HG02763 (cell line): ENCODE measurements at regions not wholly inside any gene's neighbourhood (a gene's known extent, or its start where the extent isn't known, plus 50 kb on each side); places are given as distances from the start of the nearest gene placed in this dataset.

ENCODE experiments used
- ATAC-seq: cut with Tn5 transposase; IDR thresholded peaks from one replicate; pipeline ENCODE4 v1.9.1; 2021; ENCODE audit warnings: mild to moderate bottlenecking, moderate library complexity; ENCODE audit not compliant: unreplicated experiment

DNA sequence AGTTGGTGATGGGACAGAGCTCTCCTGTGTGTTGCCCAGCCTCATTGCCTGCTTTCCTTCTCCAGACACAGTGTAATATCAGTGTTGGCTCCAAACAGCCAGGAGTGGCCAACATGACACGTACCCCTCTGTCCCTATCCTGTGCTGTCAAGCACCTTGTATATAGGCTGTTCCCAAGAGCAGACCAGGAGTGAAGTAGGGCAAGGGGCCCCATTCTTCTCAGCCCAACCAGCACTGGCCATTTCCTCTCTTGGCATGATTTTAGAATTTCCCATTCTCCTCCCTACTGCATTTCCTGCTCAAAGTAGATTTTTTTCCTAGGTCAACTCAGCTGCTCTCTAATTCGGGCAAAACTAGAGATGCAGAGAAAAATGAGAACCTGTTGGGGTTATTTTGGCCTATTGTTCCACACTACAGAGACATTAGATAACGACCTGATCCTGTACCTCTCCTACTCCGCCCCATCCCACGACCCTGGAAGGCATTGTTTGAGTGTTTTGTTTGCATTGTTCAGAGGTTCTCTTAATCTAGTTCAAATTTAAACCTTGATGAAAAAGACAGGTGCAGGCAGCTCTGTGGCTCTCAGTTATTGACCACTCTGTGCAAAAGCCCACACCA lies 95.6 kb downstream of the RASSF10 start:
- no peak for ATAC-seq

DNA sequence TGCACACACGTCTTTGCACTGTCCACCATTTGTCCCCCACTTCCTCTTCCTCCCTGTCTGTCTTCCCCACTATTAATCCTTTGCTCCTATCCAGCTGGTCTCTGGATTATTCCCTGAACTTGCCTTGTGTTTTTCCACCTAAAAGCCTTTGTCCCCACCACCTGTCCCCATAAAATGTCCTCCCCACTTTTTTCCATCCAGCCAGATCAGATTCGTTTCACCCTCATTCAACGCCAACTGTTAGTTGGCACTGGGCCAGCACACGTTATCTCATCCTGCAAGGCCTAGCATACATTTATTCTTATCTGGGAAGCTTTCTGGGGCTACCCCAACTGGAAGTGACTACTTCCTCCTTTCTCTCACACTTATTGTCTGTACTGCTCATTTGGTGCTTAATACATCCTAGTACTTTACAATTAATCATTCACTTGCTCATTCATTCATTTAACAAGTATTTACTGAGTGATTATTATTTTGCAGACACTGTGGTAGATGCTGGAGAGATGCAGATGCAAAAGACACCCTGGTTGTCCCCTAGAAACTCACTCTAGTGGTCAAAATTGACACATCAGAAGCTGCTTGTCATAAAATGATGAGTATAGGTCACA lies 96.2 kb downstream of the RASSF10 start:
- peak; percentile 42 for ATAC-seq

DNA sequence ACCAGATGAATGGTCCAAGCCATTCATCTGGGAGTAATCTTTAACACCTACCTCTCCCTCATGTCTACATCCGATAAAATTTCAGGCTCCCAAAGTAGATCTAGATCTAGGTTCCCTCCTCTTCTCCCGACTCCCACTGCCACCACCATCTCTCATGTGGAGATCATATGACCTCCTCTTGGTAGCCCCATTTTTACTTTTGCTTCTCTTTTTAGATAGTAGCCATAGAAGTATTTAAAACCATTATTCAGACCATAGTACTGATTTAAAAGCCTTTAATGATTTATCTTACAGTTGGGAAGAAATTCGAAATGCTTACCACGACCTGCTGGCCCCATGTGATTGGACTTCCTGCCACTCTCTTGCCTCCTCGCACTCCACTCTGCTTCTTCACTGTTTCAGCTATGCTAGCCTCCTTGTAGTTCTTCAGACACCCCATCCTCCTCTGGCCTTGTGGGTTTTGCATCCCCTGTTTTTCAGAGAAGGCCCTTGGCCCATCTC lies 98.5 kb downstream of the RASSF10 start:
- ATAC-seq = no peak

DNA sequence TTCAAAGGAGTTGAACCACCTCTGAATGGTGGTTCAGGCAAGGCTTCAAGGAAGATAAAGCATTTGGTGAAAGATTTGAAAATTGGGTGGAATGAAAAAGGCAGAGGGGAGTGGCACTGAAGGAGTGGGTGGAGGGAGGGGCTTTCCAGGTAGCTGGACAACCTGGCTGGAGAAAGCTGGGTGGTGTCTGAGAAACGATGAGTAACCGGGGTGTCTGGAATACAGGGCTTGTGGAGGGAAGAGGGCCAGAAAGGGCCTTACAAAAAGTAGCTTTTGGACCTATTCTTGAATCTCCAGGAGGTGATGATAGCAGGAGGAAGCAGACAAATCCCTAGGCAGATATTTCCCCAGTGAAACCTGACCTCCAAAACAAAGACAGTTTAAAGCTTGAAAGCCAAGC lies 99.3 kb downstream of the RASSF10 start:
- no peak for ATAC-seq

DNA sequence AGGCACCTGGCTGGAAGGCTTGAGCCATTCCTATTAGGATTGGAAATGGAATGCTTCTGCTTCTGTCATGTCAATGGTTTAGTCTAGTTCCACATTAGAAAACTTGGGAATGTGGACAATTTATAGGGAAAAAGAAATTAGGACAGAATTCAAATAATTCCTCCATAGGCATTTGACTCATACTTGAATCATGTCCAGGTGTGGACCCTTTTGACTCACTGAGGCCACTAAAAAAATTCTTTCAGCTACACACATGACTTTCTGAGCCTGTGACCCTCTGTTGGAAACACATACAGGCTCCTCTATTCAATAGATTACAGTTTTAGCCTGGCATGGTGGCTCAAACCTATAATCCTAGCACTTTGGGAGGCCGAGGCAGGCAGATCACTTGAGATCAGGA lies 100.5 kb downstream of the RASSF10 start:
- ATAC-seq = no peak

DNA sequence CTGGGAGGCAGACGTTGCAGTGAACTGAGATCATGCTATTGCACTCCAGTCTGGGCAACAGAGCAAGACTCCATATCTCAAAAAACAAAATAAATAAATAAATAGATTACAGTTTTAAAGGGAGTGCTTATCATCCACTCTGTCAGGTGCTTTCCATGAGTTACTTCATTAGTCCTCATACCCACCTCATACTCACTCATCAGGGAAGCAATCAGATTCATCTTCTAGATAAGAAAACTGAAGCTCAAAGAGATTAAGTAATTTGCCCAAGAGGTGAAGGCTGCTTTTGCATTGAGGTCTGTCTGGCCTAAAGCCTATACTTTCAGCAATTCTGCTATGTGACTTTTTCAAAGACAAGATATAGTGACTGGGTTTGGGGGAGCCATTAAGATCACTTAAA lies 101.0 kb downstream of the RASSF10 start:
- ATAC-seq = no peak

DNA sequence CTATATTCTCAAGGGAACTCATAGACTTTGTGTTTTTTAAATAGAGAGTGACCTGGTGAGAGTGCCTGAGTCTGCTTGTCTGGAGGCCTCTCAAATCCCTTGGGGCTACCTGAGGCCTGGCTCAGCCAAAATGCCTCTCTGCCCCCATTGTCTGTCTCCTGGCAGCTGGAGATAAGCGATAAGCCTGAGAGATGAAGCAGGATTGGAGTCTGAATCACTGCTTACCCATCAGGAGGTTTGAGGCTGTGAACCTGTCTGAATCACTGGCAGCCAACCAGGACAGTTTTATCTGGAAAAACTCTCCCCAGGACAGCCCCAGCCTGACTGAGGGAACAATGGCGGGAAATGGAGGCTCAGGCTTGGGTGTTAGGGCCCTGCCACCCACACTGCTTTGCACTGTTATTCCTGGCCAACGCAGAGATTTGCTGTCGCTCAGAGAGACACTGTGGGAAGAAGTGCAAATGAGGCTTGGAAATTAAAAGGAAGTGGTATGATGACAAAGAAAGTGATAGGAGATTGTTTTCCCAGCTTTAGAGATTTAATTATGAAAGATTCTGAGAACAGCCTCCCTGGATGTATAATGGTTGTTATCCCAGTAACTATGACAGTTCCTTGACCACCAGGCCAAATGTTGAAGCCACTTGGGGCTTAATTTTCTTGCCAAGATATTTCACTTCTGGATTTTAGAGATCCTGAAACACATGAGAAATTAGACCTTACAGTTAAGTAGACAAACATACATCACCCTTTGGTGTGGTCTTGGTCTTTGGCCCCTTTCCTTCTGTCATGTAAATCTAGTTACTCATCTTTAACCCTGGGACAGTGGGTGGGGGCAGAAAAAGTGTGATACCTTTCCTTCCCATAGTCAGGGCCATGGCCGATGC lies 102.1 kb downstream of the RASSF10 start:
- no peak for ATAC-seq

DNA sequence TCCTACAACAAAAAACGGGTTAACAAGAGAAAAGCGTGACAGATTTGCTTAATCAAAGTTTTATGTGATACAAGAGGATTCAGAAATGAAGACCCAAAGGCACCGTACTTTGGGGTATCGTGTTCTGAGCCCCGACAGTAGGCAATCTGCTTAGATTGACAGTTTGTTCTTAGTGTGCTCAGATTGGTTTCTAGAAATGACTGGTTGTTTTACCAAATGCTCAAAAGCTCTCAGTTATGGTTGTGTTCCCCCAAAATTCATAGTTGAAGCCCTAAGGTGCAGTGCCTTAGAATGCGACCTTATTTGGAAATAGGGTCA lies 102.7 kb downstream of the RASSF10 start:
- no peak for ATAC-seq

DNA sequence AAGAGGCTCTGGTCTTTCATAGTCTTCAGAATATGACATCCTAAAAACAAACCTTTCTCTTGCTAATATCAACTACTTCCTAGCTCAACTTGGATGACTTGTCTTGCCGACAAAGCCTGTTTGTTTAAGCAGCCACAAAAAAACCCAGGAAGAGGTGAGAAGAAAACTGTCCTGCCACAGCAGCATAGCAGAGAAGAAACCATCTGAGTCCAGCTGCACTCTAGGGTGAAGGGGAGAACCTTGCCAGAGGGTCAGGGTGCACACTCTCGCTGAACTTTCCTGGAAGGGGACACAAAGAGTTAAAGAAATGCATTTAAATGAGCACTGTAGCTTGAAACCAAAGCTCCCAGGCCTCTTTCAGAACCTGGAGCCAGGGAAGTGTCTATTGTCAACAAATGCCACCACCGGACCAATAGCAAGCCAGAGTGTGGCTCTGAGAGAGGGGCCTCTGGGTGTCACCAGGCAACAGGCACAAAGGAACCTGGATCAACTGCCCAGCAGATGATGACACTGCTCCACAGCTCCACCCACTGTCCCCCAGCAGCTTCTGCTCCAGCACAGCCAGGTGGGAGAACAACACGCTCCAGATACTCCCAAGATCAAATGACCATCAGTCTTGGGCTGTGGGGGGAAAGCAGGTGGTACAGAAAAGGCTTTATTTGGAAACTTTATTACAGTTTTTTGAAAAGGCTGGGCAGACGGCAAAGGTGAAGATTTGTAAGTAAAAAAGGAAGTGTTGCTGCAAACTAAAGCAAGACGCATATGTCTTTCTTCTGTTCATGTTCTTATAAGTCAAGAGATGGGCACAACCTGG lies 105.7 kb downstream of the RASSF10 start:
- ATAC-seq = no peak

DNA sequence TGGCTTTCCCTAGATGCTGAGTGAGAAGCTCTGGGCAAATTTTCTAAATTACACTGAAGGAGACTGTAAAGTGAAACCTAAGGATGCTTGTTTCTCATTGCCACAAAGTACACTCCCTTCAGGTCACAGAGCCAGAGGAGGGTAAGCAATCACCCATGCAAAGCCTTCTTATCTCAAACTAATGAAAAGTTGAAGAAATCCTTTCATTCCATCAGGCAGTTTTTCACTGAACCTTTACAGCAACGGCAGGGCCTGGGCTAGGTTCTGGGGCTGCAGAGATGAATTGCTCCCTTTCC lies 106.2 kb downstream of the RASSF10 start:
- no peak for ATAC-seq

DNA sequence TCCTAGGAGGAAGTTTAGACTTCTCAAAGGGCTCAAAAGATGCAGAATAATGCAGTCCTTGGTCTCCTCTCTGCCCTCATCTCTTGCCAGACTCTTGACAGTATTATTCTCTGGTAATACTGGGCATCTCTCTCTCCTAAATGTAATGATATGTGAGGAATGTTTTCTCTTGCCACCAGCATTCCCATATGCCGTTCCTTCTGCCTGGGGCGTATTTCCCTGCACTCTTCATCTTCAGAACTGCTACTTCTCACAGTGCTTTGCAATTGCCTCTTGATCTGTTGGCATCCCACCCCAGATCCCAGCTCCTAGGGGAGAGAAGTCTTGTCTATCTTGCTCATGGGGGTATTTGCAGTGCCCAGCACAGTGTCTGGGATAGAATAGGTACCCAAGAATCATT lies 107.4 kb downstream of the RASSF10 start:
- ATAC-seq = no peak

DNA sequence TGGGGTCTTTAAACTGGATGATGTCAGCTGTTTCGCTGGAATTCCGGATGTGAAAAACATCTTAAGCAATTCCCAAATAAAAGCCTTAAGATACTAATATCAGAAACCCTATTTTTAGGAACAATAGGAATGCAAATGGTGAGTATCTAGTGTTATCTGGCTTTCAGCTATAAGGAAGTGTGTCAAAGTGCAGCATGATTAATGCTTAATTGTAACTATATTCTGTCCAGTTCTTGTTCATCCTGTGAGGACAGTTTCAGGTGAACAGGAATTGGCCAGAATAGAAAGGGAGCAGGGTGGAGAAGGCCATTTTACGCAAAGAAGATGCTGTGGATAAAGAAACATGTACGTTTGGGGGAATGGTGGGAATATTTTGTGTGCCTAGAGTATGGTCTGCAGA lies 108.2 kb downstream of the RASSF10 start:
- ATAC-seq = no peak

DNA sequence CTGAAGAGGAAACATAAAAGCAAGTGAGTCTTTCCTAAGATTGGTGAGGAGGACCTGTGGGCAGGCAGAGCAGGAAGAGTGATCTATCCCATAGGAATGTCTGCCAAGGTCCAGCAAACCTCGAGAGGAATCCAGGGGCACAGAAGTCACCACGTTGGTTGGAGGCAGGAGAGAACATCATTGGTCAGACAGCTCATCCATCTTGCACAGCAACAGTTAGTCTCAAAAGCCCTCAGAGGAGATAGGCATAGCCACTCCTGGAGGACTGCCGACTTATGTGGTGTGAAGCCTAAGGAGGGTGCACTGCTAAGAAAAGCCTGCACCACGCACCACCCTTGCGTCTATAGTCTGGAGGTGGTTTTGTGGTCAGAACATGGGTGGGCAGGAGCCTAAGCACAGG lies 109.1 kb downstream of the RASSF10 start:
- ATAC-seq = no peak

DNA sequence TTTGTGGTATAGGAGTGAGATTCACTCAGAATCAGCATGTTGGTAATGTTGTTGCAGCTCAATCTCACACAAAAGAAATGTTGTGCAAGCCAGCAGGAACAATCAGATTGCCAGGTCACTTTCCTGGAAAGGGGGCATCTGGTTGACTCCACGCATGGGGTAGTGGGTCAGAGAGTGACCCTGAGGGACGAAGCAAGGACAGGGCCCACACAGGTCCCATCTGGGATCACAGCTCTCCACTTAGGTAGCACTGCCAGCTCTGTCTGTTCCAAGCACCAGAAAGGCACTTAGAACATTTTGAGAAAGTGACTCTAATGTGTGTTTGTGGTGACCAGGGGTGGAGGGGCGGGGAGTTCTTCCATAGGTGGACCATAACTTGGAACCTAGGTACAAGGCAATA lies 109.5 kb downstream of the RASSF10 start:
- no peak for ATAC-seq

DNA sequence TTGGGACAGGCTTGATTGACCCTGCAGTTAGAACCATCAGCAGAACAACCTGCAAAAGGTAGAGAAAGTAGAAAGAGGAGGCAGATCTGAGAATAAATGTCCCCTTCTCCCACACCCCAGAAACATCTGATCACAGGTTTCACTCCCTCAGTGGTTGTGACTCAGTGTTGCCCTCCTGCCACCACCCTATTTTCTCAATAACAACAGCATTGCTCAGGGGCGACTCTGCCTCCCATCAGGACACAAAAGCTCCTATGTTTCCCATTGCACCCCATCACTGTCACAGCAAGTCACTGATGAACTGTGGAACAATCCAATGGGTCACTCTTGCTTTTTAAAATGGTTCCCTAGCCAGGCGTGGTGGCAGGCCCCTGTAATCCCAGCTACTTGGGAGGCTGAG lies 110.2 kb downstream of the RASSF10 start:
- ATAC-seq = no peak

DNA sequence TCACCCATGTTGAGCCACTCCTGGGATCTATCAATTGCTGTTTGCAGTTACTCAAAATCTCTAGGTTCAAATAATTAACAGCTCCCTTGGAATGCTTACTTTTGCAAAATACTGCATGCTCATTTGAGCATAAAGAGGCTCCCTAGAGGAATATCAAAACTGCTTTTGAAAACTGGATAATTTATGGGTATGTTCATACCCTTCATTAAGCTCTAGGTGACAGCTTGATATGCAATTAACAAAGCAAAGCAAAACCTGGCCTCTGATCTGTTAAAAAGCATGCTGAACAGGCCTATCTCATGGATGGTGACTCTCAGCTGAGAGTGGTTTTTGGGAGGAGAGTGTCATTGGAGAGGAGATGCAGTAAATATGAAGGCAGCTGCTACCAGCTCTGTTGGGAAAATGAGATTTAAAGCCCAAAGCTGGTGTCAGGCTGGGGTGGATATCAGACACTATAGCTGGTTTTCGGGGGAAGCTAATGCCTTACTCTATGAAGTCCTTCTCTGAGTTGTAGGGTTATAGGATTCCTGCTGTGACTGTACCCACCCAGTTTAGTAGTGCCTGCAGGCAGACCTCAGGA lies 110.9 kb downstream of the RASSF10 start:
- ATAC-seq = no peak

DNA sequence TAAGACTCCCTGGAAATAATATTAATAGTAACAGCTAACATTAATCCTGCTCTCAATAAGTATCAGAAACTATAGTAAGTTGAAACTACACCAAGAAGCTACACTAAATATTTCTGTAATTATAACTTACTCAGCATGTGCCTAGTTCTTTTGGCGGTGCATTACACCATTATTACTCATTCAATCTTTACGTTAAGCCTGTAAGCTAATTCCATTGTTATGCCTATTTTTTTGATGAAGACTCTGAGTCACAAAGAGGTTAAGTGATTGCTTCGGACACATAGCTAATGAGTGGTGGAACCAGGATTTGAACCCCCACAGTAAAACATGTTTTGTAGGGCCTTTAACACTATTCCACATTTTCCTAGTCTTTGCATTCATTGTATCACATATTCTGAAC lies 111.6 kb downstream of the RASSF10 start:
- no peak for ATAC-seq

DNA sequence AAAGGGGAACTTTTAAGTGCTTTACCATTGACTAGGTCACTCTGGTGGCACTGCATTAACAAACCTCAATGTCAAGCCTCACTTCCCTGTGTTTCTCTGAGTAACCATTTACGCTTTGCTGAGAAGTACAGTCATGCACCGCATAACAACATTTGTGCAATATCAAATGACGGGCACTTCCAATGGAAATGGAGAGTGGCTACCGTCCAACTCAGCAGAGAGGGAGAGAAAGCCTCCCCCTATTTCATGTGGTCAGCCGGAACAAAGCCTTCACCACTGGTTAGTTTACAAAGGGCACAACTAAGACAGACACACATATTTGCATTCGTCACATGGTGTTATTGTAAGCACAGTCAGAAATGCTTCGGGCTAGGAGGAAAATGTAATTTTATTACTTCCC lies 117.3 kb downstream of the RASSF10 start:
- ATAC-seq = no peak

DNA sequence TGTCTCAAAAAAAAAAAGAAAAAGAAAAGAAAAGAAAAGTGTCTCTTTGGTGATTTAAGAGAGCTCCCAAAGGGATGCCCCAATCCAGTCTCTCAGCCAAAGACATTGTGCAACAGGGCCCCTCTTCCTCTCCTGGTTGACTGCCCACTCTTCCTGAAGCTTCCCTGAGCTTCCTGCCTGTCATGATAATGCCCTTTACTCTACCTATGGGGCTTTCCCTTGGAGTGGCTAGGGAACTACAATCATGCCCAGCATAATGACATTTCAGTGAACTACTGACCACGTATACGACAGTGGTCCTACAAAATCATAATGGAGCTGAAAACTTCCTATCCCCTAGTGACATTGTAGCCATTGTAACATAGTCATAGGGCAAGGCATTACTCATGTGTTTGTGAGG lies 118.0 kb downstream of the RASSF10 start:
- ATAC-seq = no peak

DNA sequence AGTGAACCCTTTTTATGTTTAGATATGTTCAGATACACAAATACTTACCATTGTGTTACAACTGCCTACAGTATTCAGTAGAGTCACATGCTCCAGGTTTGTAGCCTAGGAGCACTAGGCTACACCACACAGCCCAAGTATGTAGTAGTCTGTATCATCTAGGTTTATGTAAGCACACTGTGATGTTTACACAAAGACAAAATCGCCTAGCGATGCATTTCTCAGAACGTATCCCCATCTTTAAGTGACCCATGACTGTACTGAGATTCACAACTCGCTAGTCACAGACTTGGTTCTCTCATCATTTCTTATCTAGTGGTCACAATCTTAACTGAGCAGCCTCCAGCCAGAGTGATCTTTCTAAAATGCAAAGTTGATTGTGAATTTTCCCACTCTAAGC lies 119.2 kb downstream of the RASSF10 start:
- no peak for ATAC-seq

DNA sequence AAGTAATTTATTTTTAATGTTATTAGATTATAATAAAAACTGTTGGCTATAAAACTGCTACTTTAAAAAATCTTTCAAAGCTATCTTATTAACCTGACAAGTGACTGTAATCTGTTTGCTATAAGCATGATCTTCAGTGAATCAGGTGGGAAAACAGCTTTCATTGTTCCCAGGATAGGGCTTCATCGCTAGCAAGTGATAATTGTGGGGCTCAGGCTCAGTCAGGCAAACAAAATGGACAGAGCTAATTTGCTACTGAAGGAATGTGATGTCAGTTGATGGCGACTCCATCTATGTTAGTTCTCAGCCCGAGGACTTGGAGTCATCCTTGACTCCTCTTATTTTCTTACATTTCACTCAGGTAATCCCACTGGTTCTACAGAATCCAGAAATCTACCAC lies 125.0 kb downstream of the RASSF10 start:
- no peak for ATAC-seq
